ENCODE measurements at regions not wholly inside any gene's neighbourhood (a gene's known extent, or its start where the extent isn't known, plus 50 kb on each side); places are given as distances from the start of the nearest gene placed in this dataset.
A peak's percentile ranks its signal among the peaks of the same experiment; 100 is the strongest.

DNA sequence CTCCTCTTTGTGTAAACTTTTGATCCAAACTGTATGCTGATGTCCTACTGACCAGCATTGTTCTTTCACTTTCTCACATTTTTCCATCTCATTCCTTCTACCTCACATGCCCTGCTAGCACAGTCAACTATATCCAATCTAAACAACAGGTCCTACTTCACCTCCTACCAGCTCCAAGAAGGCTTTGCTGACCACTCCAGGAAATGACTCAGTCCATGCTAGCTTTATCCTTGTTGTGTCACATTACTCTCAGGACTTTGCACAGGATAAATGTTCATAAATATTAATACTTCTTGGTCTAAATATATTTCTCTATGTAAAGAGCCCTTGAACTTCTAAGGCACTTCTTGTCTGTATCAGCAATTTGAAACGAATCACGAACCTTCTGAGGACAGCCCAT lies 64.9 kb upstream of the PCED1B start:
- DNase-seq (ENCODE audit: extremely low read depth, low read depth), result peak; percentile 66
- TF ChIP-seq, protein P1, sequence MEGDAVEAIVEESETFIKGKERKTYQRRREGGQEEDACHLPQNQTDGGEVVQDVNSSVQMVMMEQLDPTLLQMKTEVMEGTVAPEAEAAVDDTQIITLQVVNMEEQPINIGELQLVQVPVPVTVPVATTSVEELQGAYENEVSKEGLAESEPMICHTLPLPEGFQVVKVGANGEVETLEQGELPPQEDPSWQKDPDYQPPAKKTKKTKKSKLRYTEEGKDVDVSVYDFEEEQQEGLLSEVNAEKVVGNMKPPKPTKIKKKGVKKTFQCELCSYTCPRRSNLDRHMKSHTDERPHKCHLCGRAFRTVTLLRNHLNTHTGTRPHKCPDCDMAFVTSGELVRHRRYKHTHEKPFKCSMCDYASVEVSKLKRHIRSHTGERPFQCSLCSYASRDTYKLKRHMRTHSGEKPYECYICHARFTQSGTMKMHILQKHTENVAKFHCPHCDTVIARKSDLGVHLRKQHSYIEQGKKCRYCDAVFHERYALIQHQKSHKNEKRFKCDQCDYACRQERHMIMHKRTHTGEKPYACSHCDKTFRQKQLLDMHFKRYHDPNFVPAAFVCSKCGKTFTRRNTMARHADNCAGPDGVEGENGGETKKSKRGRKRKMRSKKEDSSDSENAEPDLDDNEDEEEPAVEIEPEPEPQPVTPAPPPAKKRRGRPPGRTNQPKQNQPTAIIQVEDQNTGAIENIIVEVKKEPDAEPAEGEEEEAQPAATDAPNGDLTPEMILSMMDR (IDR thresholded peaks at IDR 0.05; ENCODE audit: low read depth, low read length, missing control alignments), result no peak
- H3K4me3 ChIP-seq (replicated peaks; ENCODE audit: low read depth, low read length), result no peak overlapping the region

DNA sequence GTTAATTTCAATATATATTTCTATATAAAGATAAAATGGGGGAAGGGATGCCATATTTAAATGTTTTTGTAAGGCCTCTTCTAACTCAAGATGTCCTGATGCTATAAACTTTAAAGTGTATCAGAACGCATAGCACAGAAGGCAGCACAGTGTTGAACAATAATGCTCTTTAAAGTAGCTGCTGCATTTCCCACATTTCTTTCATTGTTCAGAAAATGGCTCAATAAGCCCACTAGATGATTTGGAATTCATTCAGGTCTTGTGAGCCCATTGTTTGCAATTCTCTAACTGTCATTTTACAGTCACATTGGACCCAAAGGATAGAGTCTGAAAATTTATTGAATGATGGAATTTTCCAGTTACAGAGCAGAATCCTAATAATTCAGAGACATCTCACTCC lies 64.0 kb upstream of the PCED1B start:
- H3K4me3 ChIP-seq (replicated peaks; ENCODE audit: low read depth, low read length), result no peak overlapping the region
- DNase-seq (ENCODE audit: extremely low read depth, low read depth), result no peak
- TF ChIP-seq, protein P1 (IDR thresholded peaks at IDR 0.05; ENCODE audit: low read depth, low read length, missing control alignments), result no peak

DNA sequence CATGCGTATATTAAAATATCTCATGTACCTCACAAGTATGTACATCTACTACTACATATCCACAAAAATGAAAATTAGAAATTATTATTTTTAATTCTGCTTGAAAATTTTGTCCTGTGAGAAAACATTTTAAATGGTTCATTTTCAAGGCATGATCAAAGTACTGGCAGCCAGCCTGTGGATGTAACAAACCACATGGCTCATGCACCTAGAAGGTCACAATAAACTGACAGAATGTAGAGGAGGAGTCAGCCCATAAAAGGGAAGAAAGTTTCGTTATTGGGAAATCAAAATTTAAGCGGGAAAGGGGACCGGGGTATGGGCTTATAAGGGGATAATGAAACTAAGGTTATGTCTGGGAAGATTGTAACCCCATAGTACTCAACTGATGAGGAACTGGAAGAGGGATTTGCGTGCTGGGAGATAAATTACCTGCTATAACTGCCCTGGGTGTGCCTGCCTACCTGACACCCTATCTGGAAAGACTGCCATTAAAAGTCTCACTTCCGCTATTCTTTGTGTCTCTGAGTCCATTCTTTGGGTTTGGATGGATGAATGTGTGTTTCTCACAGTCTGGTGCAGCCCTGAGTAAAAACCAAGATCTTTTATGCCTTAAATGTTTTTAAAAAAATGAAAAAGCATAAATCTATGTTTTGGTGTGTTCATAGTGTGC lies 62.2 kb upstream of the PCED1B start:
- DNase-seq (ENCODE audit: extremely low read depth, low read depth), result no peak
- H3K4me3 ChIP-seq (replicated peaks; ENCODE audit: low read depth, low read length), result no peak overlapping the region
- TF ChIP-seq, protein P1 (IDR thresholded peaks at IDR 0.05; ENCODE audit: low read depth, low read length, missing control alignments), result no peak

DNA sequence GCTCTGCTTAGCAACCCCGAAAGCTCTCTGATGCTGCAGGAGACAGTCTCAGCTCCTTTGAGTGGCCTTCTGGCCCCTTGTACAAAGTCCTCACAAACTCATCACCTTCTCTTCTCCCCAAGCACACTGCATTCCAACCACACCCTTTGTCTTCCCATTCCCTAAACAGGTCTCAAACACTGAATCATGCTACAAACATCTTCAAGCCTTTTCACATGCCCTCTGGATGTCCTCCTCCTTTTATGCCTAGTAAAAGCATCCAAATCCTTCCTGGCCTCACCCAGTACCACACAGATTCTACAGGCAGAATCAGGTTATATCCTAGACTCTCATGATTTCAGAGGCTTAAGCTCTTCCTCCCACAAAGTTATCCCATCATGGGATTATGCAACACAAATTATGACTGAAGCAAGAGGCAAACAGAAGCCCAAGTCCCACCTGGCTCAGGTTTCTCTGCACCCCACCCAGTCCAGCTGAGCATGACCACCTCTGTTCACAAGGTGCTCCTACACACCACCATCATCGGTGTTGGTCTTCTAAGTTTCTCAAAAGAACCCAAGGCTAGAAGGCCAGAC lies 61.4 kb upstream of the PCED1B start:
- no peak overlapping the region for H3K4me3 ChIP-seq (replicated peaks; ENCODE audit: low read depth, low read length)
- no peak for DNase-seq (ENCODE audit: extremely low read depth, low read depth)
- TF ChIP-seq, protein P1 (IDR thresholded peaks at IDR 0.05; ENCODE audit: low read depth, low read length, missing control alignments), result no peak

DNA sequence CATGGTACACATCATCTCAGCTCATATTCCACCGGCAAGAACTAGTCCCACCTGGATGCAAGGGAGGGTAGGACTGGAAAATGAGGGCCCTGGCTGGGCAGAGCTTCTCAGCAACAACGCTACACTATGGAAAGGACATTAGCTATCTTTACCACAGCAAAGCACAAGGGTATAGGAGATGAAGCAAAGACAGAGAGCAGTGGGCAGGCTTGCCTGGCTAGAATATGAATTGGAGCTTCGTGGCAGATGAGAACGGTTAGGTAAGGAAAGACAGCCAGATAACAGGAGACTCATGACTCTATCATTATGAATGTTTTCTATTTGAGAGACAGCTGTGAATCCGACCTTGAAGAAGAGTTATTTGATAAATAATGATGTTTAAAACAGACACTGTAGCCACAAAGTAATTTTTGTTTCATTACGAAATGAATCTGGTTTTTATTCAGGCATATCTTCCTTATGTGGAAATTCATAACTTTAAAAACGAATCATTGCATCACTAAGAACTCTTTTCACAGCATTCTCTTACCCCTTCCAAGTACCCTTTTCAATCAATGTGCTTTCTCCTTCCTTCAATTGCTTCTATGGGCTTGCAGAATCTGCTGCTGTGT lies 59.1 kb upstream of the PCED1B start:
- no peak overlapping the region for H3K4me3 ChIP-seq (replicated peaks; ENCODE audit: low read depth, low read length)
- DNase-seq (ENCODE audit: extremely low read depth, low read depth), result no peak
- TF ChIP-seq, protein P1 (IDR thresholded peaks at IDR 0.05; ENCODE audit: low read depth, low read length, missing control alignments), result no peak

DNA sequence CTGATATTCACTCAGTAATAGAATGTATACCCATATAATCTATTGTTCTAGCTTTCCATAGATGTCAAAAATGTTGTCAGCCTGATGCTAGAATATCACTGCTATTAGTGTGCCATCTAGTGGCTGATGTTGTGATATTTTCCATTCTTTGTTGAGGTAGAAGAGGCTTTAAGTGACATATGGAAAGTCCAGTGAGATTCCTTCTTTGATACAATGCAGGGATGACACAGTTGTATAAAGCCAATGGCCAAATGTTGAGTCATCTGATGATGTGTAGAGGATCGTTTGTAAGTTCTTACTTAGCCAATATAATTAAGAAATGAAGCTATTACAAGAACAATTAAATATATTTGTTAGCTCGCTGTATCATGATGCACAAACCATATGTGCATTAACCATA lies 58.1 kb upstream of the PCED1B start:
- TF ChIP-seq, protein P1 (IDR thresholded peaks at IDR 0.05; ENCODE audit: low read depth, low read length, missing control alignments), result peak; percentile 37
- H3K4me3 ChIP-seq (replicated peaks; ENCODE audit: low read depth, low read length), result no peak overlapping the region

More for the DNA sequence above, 58.1 kb upstream of the PCED1B start:
- peak; percentile 91 for DNase-seq (ENCODE audit: extremely low read depth, low read depth)
